Activated T-cell treated with anti-CD3 and anti-CD28 coated beads, Interleukin-2, amount 50 U/mL, for 24 hours (primary cell): ENCODE measurements at regions not wholly inside any gene's neighbourhood (a gene's known extent, or its start where the extent isn't known, plus 50 kb on each side); places are given as distances from the start of the nearest gene placed in this dataset.

Experiments used
- DNase-seq: peaks from one replicate; pipeline ENCODE4 v3.0.0-alpha.2; 2020
- H3K27ac Mint-ChIP-seq: 2 replicates; pipeline ENCODE4 v1.8.0; 2020; ENCODE audit warnings: mild to moderate bottlenecking, mixed read lengths
- H3K27me3 Mint-ChIP-seq: 2 replicates; pipeline ENCODE4 v1.8.0; 2020; ENCODE audit warnings: mixed read lengths
- H3K36me3 Mint-ChIP-seq: 2 replicates; pipeline ENCODE4 v1.8.0; 2020; ENCODE audit warnings: low read depth, mixed read lengths
- H3K4me1 Mint-ChIP-seq: 2 replicates; pipeline ENCODE4 v1.8.0; 2020; ENCODE audit warnings: low read depth, mixed read lengths
- H3K4me3 Mint-ChIP-seq: 2 replicates; pipeline ENCODE4 v1.8.0; 2020; ENCODE audit warnings: mild to moderate bottlenecking, moderate library complexity, mixed read lengths
- H3K9me3 Mint-ChIP-seq: 2 replicates; pipeline ENCODE4 v1.8.0; 2020; ENCODE audit warnings: mixed read lengths

- no peak for DNase-seq
- Mint-ChIP-seq H3K27me3 (no peaks in the 10 kb centered on the region), H3K4me1 (no peaks in the 10 kb centered on the region), H3K36me3 (no peaks in the 10 kb centered on the region), H3K27ac (no peak overlapping the region), H3K4me3 (no peak overlapping the region), H3K9me3 (peaks cover 32% of the 10 kb centered on the region)
These were observed 1592.4 kb upstream of the SEL1L start for GRCh38 chr14:83126076-83126475.

GRCh38 chr14:83128783-83129182 lies 1595.1 kb upstream of the SEL1L start:
- no peak for DNase-seq
- Mint-ChIP-seq H3K4me1 (no peaks in the 10 kb centered on the region), H3K27ac (no peak overlapping the region), H3K36me3 (no peaks in the 10 kb centered on the region), H3K4me3 (no peak overlapping the region), H3K9me3 (peaks cover 29% of the 10 kb centered on the region), H3K27me3 (no peaks in the 10 kb centered on the region)

GRCh38 chr14:83129496-83129895 lies 1595.8 kb upstream of the SEL1L start:
- Mint-ChIP-seq H3K36me3 (no peaks in the 10 kb centered on the region), H3K27ac (no peak overlapping the region), H3K4me3 (no peak overlapping the region), H3K9me3 (peaks cover 27% of the 10 kb centered on the region), H3K27me3 (no peaks in the 10 kb centered on the region), H3K4me1 (no peaks in the 10 kb centered on the region)
- DNase-seq, result no peak

GRCh38 chr14:83133981-83134645 lies 1600.5 kb upstream of the SEL1L start:
- Mint-ChIP-seq H3K27me3 (no peaks in the 10 kb centered on the region), H3K27ac (no peak overlapping the region), H3K36me3 (no peaks in the 10 kb centered on the region), H3K4me1 (no peaks in the 10 kb centered on the region), H3K4me3 (no peak overlapping the region), H3K9me3 (peaks cover 5% of the 10 kb centered on the region)
- DNase-seq, result no peak

- Mint-ChIP-seq H3K36me3 (no peaks in the 10 kb centered on the region), H3K9me3 (peaks cover 24% of the 10 kb centered on the region), H3K4me1 (no peaks in the 10 kb centered on the region), H3K4me3 (no peak overlapping the region), H3K27ac (no peak overlapping the region), H3K27me3 (no peaks in the 10 kb centered on the region)
- DNase-seq, result no peak
These were observed 1607.1 kb upstream of the SEL1L start for GRCh38 chr14:83140756-83141155.

- no peak for DNase-seq
- H3K27ac Mint-ChIP-seq, result no peak overlapping the region
- peaks cover 23% of the 10 kb centered on the region for H3K9me3 Mint-ChIP-seq
These were observed 1613.4 kb upstream of the SEL1L start for GRCh38 chr14:83147006-83147405.

GRCh38 chr14:83151571-83151970 lies 1617.9 kb upstream of the SEL1L start:
- Mint-ChIP-seq H3K9me3 (peaks cover 11% of the 10 kb centered on the region), H3K27me3 (no peaks in the 10 kb centered on the region), H3K4me3 (no peak overlapping the region), H3K36me3 (no peaks in the 10 kb centered on the region), H3K27ac (no peak overlapping the region), H3K4me1 (no peaks in the 10 kb centered on the region)
- no peak for DNase-seq

More at GRCh38 chr14:83147006-83147405, 1613.4 kb upstream of the SEL1L start:
- H3K4me1 Mint-ChIP-seq, result no peaks in the 10 kb centered on the region
- no peak overlapping the region for H3K4me3 Mint-ChIP-seq
- no peaks in the 10 kb centered on the region for H3K36me3 Mint-ChIP-seq
- no peaks in the 10 kb centered on the region for H3K27me3 Mint-ChIP-seq

GRCh38 chr14:83153081-83153480 lies 1619.4 kb upstream of the SEL1L start:
- H3K27me3 Mint-ChIP-seq, result no peaks in the 10 kb centered on the region
- H3K4me1 Mint-ChIP-seq, result no peaks in the 10 kb centered on the region
- DNase-seq, result no peak

GRCh38 chr14:83162361-83162929 lies 1628.8 kb upstream of the SEL1L start:
- Mint-ChIP-seq H3K9me3 (peaks cover 16% of the 10 kb centered on the region), H3K27ac (no peak overlapping the region), H3K4me1 (no peaks in the 10 kb centered on the region), H3K27me3 (no peaks in the 10 kb centered on the region), H3K36me3 (no peaks in the 10 kb centered on the region), H3K4me3 (no peak overlapping the region)
- no peak for DNase-seq

More at GRCh38 chr14:83153081-83153480, 1619.4 kb upstream of the SEL1L start:
- Mint-ChIP-seq H3K36me3 (no peaks in the 10 kb centered on the region), H3K27ac (no peak overlapping the region), H3K4me3 (no peak overlapping the region), H3K9me3 (peaks cover 7% of the 10 kb centered on the region)

- DNase-seq, result no peak
- H3K4me1 Mint-ChIP-seq, result no peaks in the 10 kb centered on the region
- H3K4me3 Mint-ChIP-seq, result no peak overlapping the region
These were observed 1629.4 kb upstream of the SEL1L start for GRCh38 chr14:83163016-83163415.

GRCh38 chr14:83164016-83164415 lies 1630.4 kb upstream of the SEL1L start:
- Mint-ChIP-seq H3K27me3 (no peaks in the 10 kb centered on the region), H3K9me3 (peaks cover 19% of the 10 kb centered on the region), H3K36me3 (no peaks in the 10 kb centered on the region), H3K4me1 (no peaks in the 10 kb centered on the region), H3K27ac (no peak overlapping the region), H3K4me3 (no peak overlapping the region)
- no peak for DNase-seq

More at GRCh38 chr14:83163016-83163415, 1629.4 kb upstream of the SEL1L start:
- Mint-ChIP-seq H3K27me3 (no peaks in the 10 kb centered on the region), H3K27ac (no peak overlapping the region), H3K36me3 (no peaks in the 10 kb centered on the region), H3K9me3 (peaks cover 19% of the 10 kb centered on the region)

GRCh38 chr14:83164591-83164990 lies 1630.9 kb upstream of the SEL1L start:
- H3K4me3 Mint-ChIP-seq, result no peak overlapping the region
- no peak overlapping the region for H3K27ac Mint-ChIP-seq
- H3K27me3 Mint-ChIP-seq, result no peaks in the 10 kb centered on the region
- H3K36me3 Mint-ChIP-seq, result no peaks in the 10 kb centered on the region
- no peaks in the 10 kb centered on the region for H3K4me1 Mint-ChIP-seq
- DNase-seq, result no peak
- peaks cover 19% of the 10 kb centered on the region for H3K9me3 Mint-ChIP-seq

- H3K4me1 Mint-ChIP-seq, result no peaks in the 10 kb centered on the region
- H3K27ac Mint-ChIP-seq, result no peak overlapping the region
- no peaks in the 10 kb centered on the region for H3K36me3 Mint-ChIP-seq
- H3K27me3 Mint-ChIP-seq, result no peaks in the 10 kb centered on the region
- H3K9me3 Mint-ChIP-seq, result peaks cover 37% of the 10 kb centered on the region
- H3K4me3 Mint-ChIP-seq, result no peak overlapping the region
- no peak for DNase-seq
These were observed 1636.5 kb upstream of the SEL1L start for GRCh38 chr14:83170165-83170564.

- H3K4me1 Mint-ChIP-seq, result no peaks in the 10 kb centered on the region
- H3K36me3 Mint-ChIP-seq, result no peaks in the 10 kb centered on the region
- H3K27me3 Mint-ChIP-seq, result no peaks in the 10 kb centered on the region
- H3K27ac Mint-ChIP-seq, result no peak overlapping the region
- H3K4me3 Mint-ChIP-seq, result no peak overlapping the region
- DNase-seq, result no peak
- H3K9me3 Mint-ChIP-seq, result peaks cover 34% of the 10 kb centered on the region
These were observed 1638.1 kb upstream of the SEL1L start for GRCh38 chr14:83171761-83172160.

GRCh38 chr14:83172363-83172762 lies 1638.7 kb upstream of the SEL1L start:
- Mint-ChIP-seq H3K36me3 (no peaks in the 10 kb centered on the region), H3K27me3 (no peaks in the 10 kb centered on the region), H3K27ac (no peak overlapping the region), H3K4me3 (no peak overlapping the region), H3K9me3 (peaks cover 30% of the 10 kb centered on the region), H3K4me1 (no peaks in the 10 kb centered on the region)
- DNase-seq, result no peak
